NCI-H510A (cell line): ENCODE measurements at regions not wholly inside any gene's neighbourhood (a gene's known extent, or its start where the extent isn't known, plus 50 kb on each side); places are given as distances from the start of the nearest gene placed in this dataset.
"Not testable (repeated sequence)": the region's sequence is repeated elsewhere in the genome, so short reads cannot be mapped to it uniquely, and the experiment has no call there.

ENCODE experiments used
- DNase-seq: peaks from one replicate; lab custom pipeline; 2025; lab: John Stamatoyannopoulos, UW

DNA sequence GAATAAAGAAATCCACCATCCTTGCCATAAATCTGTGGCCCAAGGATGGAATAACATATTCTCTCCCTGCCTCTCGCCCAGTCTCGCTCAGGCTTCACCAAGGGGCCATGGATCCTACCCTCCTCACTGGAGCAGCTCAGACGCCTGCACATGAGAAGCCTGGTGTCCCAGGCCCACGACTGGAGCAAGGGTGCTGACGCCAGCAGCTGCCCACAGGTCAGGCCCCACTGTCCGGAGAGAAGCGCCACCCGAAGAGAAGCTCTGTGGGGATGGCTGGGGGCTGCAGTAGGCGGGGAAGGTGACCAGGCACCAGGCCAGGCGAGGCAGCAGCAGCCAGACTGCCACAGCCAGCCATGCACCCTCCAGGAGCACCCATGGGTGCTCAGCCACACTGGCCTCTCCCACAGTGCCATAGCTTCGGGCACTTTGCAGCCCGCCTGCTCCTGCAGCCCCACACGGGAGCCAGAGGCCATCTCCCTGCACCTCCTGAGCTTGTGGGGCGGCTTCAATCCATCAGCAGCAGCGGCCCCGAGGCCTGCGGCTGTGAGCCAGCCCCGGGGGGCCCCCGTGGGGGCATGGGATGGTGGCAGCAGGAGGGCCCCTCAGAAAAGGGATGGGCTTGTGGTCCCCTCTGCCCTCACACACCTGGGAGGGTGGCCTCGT is 286.2 kb upstream of the SGK1 start:
- DNase-seq, result no peak

DNA sequence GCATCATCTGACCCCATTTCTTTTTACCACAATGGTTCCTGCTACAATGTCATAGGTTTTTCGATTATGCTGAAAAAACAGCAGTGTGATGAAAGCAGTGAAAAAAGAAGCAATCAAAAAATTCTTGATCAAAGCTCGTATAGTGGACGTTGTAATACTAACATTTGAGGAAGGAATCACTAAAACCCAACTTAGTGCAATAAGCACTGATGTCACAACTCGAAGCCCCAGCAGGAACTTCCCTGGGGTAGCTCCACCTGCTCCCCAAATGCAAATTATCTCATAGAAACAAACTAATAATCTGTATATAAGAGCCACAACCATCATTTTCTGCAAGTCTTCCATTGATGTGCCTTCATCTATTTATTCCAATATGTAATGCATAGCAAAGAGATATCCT is 285.6 kb upstream of the SGK1 start:
- no peak for DNase-seq

DNA sequence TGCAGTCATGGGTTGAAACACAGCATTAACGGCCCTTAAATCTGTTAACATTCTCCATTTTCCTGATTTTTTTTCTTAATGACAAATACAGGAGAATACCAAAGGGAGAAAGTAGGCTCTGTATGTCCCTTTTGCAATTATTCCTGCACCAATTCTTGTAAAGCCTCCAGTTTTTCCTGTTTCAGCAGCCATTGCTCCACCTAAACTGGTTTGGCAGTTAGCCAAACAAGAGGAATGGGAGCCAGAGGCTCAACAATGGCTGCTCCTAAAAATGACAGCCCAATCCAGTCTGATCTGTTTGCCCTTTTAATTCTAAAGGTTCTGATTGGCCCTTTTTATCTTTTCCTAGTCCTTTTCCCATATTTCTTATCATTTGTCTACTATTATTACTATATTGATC is 284.2 kb upstream of the SGK1 start:
- no peak for DNase-seq

DNA sequence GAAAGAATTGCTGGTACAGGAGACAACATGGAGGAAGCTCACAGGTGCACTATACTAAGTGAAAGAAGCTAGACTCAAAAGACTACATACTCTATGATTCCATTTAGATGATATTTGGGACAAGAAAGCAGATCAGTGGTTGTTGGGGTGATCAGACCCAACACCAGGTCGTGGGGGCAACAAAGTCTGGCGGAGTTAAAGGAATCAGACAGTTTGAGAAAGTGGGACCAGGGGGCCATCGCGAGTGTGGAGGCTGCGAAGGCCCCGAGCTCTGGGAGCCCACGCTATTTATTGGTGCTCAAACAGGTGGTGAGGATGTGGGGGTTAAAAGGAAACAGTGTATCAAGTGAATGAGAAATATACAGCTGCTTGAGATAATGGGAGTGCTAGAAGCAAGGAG is 282.8 kb upstream of the SGK1 start:
- no peak for DNase-seq

DNA sequence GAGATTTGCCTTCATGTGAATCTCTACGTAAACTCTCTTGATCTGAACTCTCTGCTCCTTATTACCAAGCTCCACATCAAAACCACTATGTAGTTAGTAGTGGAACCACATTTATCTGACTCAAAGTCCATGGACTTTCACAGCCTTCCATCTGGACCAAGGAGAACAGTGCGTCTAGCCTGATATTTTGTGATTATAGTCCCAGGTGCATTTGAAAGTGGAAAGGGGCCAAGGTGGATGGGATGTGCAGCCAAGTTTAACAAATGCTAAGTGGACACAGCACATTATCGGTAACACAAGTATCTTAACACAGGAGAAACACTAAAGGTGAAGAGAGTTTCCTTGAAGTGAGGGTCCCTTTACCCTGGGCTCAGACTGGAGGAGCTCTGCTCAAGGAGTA is 281.2 kb upstream of the SGK1 start:
- DNase-seq, result no peak

DNA sequence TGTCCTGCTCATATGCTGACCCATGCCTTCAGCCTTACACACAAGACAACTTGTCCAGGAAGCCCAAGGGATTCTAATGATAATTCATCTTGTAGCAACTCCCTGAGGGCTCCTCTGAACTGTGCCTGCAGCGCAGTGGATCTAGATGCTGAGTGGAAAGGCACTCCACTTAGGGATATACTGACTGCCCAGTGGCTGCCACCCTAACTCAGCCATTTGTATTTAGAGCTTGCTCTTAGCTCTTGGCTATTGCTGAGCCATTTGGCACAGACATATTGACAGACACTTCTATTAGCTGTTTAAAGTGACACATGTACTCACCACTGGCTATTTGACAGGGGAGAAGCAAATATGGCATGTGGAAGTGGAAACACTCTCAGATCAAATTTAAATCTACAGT is 278.3 kb upstream of the SGK1 start:
- no peak for DNase-seq

DNA sequence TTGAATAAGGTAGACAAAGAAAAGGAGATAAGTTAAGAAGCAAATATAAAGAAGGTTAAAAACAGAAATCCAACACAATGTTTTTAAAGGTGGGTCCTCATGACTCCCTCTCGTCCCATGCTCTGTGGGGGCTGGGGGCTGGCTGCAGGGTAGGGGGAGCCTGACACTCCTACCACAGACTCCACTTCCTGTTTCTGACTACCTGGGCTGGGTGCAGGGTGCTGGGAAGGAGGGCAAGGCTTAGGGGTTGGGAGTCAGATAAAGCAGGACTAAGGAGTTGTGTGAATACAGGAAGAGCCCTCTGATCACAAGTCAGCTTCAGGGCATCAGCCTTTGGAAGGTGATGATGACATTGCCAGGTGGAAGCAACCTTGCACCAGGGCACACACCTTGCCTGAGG is 277.0 kb upstream of the SGK1 start:
- no peak for DNase-seq

DNA sequence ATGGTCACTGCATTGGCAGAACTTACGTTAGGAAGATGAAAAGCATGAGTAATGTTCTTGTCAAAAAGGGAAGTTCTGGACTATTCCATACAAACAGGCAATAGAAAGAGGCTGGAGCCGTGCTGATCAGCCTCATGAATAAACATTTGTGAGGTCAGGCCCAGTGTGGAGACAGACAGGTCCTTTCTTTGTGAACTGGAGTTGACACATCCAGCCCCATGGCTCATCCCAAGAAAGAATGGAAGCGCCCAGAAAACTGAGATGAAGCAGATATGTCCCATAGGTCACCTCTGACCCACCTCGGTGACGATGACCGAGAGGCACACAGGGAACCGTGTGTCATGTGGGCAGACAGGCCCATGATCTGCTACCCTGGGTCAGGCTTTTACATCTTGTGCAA is 276.0 kb upstream of the SGK1 start:
- no peak for DNase-seq

DNA sequence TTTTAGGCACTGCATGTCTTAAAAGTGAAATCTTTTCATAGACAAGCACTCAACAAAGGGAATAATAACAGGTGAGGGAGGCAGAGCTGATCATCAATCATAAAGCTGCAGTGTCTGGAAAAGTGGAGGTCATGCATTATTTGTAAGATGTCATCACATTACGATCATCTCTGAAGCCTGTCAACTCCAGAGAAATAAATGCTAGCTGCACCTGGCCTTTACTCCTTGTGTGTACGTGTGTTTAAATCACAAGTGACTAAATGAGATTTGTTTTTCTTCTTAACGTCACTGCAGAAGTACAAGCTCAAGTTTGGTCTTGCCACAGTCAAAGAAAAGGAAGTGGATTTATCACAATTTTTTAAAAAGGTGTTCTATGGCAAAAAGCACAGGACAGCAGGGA is 275.5 kb upstream of the SGK1 start:
- DNase-seq, result no peak

DNA sequence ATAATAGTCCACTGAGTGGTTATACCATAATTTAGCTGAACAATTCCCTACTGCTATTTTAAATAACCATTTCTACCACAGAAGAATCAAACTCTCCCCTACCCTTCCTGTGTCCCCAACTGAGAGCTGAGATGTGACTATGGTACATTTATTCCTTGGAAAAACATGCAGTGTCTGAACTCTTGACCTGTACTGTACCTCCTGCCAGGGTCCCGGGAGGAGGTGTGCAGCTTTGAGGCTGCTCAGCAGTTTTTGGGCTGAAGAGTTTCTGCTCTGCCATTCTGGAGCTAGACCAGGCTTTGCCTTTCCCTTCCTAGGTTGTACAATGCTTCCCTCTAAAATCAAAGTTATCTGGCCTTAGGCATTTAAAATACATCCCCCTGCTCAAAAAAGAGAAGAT is 275.1 kb upstream of the SGK1 start:
- DNase-seq, result no peak

DNA sequence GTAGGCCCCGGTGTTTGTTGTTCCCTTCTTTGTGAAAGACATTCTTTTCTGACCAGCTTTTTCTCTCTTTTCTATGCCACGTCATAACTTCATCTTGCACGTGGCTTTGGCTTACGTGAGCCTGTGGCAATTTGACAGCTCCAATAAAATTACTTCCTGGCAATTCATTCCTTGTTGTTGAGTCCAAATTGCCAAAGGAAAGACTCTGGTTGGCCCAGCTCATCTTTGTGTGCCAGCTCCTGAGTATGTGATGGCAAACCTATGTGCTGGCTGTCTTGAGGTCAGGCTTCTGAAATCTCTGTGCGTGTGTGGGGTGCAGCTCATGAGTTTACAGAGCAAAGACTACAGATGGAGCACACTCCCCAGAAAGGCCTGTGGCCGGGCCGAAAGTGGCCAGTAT is 272.5 kb upstream of the SGK1 start:
- DNase-seq, result no peak

DNA sequence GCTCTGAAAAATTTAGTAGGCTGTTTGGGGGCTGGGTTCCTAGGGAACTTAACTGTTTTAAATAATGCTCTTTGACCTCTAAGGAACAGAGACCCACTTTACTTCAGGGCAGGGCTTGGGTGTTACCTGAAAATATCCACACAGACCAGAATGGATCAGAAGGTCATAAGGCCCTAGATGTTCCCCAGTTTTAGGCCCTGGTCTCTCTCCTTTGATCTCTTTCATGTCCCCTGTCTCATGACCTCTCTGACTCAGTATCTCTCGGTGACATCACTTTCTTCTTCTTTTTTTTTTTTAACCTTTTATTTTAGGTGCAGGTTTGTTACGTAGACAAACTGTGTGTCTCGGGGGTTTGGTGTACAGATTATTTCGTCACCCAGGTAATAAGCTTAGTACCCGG is 272.1 kb upstream of the SGK1 start:
- DNase-seq, result no peak

DNA sequence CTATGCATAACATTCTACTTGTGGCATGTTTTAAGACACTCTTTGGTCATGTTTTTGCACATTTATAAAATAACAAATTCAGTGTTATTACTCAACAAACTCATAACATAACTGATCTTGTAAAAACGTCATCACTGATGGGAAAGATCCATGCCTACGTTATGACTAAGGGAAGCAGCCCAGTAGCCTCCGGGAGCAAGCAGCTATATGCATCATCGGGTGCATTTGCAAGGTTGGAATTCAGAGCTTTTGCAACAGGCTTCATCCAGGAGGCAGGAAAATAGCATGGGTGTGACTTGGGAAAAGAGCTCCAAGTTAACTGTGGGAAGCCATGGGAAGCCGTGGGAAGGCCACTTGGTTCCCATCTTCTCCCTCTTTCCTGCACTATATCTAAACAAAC is 271.6 kb upstream of the SGK1 start:
- DNase-seq, result no peak

DNA sequence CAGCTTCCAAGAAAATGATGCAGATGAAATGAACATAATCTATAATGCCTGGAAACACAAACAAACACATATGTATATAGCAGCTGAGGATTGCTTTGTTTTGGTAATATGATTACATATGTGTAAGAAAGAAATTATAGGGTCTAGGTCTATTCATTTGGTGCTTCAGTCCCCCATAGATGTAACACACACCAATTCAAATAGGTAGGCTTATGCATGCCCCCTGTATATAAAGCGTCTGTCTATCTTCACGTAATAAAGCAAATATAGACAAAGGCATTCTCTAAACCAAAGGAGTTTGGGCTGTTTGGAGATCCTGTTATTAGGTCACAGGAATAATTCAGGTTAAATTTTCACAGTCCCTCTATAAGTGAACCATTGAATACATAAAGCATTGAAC is 270.4 kb upstream of the SGK1 start:
- DNase-seq, result no peak

DNA sequence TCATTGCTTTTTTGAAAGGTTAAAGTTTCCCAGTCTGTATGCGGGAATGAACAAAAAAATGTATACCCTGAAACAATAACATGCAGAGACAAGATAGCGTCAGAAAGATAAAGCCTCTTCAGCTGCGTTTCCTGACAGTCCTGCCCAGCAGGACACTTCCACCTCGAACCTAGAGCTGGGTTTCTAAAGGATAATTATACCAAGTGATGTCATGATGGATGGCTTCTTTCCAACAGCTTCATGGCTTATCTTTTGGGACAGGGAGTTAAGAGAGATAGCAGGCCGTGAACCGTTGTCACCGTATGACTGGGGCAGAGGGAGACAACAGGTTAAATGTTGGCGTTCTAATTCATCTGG is 267.6 kb upstream of the SGK1 start:
- no peak for DNase-seq

DNA sequence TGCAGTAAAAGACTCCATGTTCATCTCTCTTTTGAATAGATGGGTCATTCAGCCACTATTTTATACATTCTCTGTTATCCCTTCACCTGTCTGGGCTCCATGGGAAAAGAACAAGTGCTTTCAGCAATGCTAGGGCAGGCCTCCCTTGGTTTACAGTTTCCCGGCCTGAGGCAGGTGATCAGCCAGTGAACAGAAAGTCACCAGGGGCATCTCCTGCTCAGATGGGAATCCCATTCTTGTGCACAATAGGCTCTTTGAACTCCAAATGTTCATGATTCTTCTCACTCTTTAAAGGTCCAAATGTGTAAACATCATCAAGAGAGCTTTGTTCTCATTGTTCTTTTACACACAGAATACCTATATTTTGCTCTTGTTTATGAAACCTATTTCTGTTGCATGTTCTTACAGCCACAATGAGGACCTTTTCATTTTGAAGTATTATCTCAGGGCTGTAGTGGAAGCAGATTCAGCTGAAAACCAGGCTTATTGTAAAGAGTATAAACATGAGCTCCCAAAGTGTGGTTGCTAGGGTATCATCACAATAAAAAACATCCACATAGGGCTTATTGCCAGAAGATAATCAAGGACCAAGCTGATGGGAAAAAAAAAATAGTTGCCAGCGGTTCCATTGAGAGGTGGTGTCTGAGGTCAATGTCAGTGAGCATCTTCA is 267.1 kb upstream of the SGK1 start:
- DNase-seq, result no peak

DNA sequence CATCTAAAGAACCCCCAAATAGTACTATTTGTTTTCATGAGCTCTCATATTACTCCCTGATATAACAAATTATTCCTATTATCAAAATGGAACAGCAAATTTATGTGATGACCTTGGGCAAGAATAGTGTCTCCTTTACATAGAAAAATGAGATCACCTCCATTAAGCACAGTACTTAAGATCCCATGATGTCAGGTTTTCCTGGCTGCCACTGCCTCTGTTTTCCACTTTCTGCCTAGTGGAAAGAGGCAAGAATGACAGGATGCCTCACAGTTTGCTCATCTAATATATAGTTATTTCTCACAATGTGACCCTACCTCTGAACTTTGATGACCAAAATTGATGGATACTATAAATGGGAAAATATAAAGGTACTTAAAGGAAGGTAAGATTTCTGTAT is 260.1 kb upstream of the SGK1 start:
- DNase-seq, result no peak

DNA sequence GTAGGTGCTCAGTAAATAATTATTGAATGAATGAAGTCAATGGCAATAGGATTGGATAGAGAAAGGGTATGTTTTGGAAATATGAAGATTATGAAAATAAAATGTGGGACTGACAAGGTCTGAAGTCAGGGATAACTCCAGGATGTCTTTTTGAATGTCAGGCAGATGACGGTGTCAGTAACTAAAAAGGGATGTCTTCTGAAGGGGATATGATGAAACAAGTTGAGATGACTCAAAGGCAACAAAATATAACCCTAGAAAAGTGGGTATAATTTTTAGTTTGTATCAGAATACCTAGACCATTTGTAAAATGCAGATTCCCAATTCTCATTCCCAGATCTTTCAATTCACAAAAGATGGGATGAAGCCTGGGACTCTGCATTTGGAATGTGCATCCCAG is 257.3 kb upstream of the SGK1 start:
- no peak for DNase-seq

DNA sequence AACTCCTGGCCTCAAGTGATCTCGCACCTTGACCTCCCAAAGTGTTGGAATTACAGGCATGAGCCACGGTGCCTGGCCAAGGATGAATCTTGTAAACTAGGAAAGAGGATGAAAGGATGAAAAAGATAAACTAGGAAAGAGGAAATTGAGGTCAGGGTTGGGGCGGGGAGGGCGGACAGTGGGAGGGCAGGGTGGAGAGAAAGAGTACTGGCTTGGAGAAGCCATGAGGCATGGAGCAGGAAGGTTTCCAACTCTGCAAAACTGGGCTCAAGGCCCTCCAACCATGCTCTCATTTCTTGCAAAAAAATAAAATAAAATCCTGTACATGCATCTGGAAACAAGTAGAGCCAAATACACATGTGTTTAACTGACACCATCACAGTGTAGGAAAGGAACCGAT is 256.6 kb upstream of the SGK1 start:
- DNase-seq, result no peak

DNA sequence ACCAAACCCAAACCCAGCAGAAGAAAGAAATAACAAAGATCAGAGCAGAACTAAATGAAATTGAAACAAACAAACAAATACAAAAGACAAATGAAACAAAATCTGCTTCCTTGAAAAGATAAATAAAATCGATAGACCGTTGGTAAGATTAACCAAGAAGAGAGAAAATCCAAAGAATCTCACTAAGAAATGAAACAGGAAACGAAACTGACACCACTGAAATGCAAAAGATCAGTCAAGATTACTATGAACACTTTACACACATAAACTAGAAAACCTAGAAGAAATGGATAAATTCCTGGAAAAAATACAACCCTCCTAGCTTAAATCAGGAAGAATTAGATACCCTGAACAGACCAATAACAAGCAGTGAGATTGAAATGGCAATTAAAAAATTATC is 252.1 kb upstream of the SGK1 start:
- DNase-seq, result not testable (repeated sequence)

DNA sequence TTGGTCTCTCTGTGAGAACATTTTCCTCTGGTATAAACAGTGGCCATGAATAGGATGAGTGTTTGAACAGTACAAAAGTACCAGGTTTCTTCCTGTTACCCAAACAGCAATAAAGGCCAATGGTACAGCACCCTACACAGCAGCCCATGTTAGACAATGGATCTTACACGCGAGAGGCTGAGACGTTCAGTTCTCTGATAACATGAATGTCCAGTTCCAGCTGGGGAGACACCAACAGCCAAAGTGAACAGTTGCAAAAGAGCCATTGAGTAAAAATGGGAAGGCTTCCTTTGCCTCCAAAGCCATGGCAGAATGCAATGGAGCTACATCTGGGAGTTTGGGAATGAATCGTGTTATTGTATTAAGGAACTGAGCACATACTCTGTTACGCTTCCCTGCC is 246.8 kb upstream of the SGK1 start:
- DNase-seq, result peak; percentile 19

DNA sequence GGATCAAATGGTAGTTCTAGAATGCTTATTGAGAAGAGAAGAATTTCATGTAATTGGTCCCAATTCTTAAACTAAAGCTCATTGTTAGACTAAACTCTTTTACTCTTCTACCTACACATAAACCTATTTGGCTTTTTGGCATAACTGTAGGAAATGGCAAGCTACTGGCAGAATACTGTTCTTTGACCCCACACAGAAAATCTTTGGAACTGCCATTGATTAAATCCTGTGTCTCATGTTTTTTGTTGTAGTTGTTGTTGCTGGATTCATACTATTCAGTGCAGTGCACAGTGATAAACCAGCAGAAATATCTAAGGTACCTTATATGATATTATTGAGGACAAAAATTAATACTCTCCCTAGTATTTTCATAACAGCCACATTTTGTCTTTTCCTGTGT is 242.1 kb upstream of the SGK1 start:
- DNase-seq, result no peak

DNA sequence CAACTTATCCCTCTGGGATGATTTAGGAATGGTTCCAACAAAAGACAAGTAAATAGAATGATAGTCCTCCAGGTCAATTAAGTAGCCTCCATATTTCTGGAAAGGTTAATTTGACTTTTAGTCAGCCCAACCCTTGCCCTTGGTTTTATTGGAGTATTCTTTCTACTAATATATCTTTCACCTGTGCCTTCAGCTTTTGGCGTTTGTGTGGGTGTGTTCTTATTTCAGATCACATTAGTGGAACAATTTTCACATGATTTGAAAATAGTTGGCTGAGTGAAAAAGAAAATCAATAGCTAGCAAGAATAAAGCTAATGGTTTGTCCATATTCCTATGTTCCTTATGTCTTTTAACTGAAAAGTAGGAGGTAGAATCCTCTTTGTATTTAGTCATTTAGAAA is 239.6 kb upstream of the SGK1 start:
- no peak for DNase-seq

DNA sequence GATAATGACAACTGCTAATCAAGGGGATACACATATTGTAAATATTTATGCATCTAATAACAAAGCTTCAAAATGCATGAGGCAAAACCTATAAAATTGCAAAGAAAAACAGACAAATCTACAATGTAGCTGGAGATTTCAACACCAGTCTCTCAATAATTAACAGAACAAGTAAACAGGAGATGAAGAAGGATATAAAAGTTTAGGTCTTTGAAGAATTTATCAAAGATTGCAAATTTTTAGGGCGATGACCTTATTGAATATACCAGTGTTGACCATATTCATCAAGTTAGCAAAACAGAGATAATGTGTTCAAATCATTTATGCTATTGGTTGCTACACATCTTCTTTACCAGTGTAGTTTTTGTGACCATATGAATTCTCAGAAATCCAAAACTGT is 237.8 kb upstream of the SGK1 start:
- DNase-seq, result no peak

DNA sequence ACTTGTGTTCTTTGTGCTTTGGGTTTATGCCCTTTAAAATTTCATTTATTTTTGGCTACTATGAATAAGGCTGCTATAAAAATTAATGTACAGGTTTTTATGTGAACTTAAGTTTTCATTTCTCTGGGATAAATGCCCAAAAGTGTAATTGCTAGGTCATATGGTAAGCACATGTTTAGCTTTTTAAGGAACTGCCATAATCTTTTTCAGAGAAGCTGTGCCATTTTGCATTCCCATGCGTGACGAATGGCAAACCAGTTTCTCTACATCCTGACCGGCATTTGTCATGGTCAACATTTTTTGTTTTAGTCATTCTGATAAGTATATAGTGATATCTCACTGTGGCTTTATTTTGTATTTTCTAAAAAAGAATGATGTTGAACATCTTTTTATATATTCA is 236.0 kb upstream of the SGK1 start:
- DNase-seq, result no peak
